PC-9 (cell line): ENCODE measurements at regions not wholly inside any gene's neighbourhood (a gene's known extent, or its start where the extent isn't known, plus 50 kb on each side); places are given as distances from the start of the nearest gene placed in this dataset.
"Not testable (repeated sequence)": the region's sequence is repeated elsewhere in the genome, so short reads cannot be mapped to it uniquely, and the experiment has no call there.

Experiments
- BruUV-seq: library from RNA; stranded (reverse); fragments of 400-500 nt; replicated peaks from 2 replicates; lab custom pipeline; 2021; lab: Mats Ljungman, UMichigan
- CTCF ChIA-PET: fragments of 300-600 bp; sonication (Branson Sonifier 250); formaldehyde crosslinking; loops from one replicate; lab custom pipeline; 2022; ENCODE audit warnings: antibody characterized with exemption; lab: Charles Lee
- POLR2A ChIA-PET: fragments of 300-600 bp; sonication (Branson Sonifier 250); formaldehyde crosslinking; loops from one replicate; lab custom pipeline; 2022; ENCODE audit warnings: antibody characterized with exemption; ENCODE audit not compliant: unreplicated experiment; lab: Charles Lee
- DNase-seq, 2 experiments: peaks; one replicate each; pipeline versions ENCODE4 v3.0.0 to v3.0.0-alpha.2; 2015 to 2022; ENCODE audit warnings: mixed read lengths in 1 of 2
- H2AFZ ChIP-seq: fragments of 200-600 bp; sonication (generic); 2 replicates; pipeline ENCODE4 v1.8.1; 2017; ENCODE audit warnings: antibody characterized with exemption
- H3F3A ChIP-seq: fragments of 200-600 bp; sonication (generic); 2 replicates; pipeline ENCODE4 v1.8.1; 2017; ENCODE audit warnings: antibody characterized with exemption, mild to moderate bottlenecking, low read depth; ENCODE audit not compliant: insufficient read depth
- H3K27ac ChIP-seq: fragments of 200-600 bp; sonication (generic); 2 replicates; pipeline ENCODE4 v1.6.1; 2016; ENCODE audit warnings: mixed run types
- H3K27me3 ChIP-seq: fragments of 200-600 bp; sonication (generic); 2 replicates; pipeline ENCODE4 v1.6.1; 2016; ENCODE audit warnings: low read depth, mixed run types; ENCODE audit not compliant: insufficient read depth
- H3K36me3 ChIP-seq: fragments of 200-600 bp; sonication (generic); 2 replicates; pipeline ENCODE4 v1.6.1; 2016; ENCODE audit warnings: low read depth, mixed run types
- H3K4me1 ChIP-seq: fragments of 200-600 bp; sonication (generic); replicated peaks from 2 replicates; pipeline ENCODE4 v1.6.1; 2016; ENCODE audit warnings: mixed run types; ENCODE audit not compliant: insufficient read depth
- H3K4me2 ChIP-seq: fragments of 200-600 bp; sonication (generic); 2 replicates; pipeline ENCODE4 v1.6.1; 2017; ENCODE audit warnings: mixed run types
- H3K4me3 ChIP-seq: fragments of 200-600 bp; sonication (generic); 2 replicates; pipeline ENCODE4 v1.6.1; 2016; ENCODE audit warnings: mixed run types
- H3K79me2 ChIP-seq: fragments of 200-600 bp; sonication (generic); 2 replicates; pipeline ENCODE4 v1.6.1; 2017; ENCODE audit warnings: low read depth, mixed run types
- H3K9me2 ChIP-seq: fragments of 200-600 bp; sonication (generic); 2 replicates; pipeline ENCODE4 v1.8.1; 2017; ENCODE audit warnings: mild to moderate bottlenecking; ENCODE audit not compliant: insufficient read depth
- H3K9me3 ChIP-seq: fragments of 200-600 bp; sonication (generic); 2 replicates; pipeline ENCODE4 v1.8.1; 2016; ENCODE audit warnings: low read depth; ENCODE audit not compliant: insufficient read depth
- H4K20me1 ChIP-seq: fragments of 200-600 bp; sonication (generic); 2 replicates; pipeline ENCODE4 v1.8.1; 2017; ENCODE audit not compliant: insufficient read depth
- CTCF ChIP-seq: fragments of 200-600 bp; sonication (generic); conservative IDR thresholded peaks from 2 replicates; pipeline ENCODE4 v1.6.1; 2017; ENCODE audit warnings: mixed run types, antibody characterized with exemption, mild to moderate bottlenecking, moderate library complexity
- EZH2 ChIP-seq: fragments of 200-600 bp; sonication (generic); IDR thresholded peaks from 2 replicates; pipeline ENCODE4 v1.8.0; 2017; ENCODE audit warnings: antibody characterized with exemption, low read depth
- intact Hi-C: fragments of 100-400 bp; cut with micrococcal nuclease; formaldehyde crosslinking; loops from one replicate; pipeline ENCODE4 v1.10.0; 2022; ENCODE audit not compliant: unreplicated experiment

- H3K36me3 ChIP-seq: no peaks in the 10 kb centered on the region
- H2AFZ ChIP-seq: no peak overlapping the region
- no peaks in the 10 kb centered on the region for H3F3A ChIP-seq
- no peaks in the 10 kb centered on the region for H3K9me2 ChIP-seq
- no peaks in the 10 kb centered on the region for H3K4me1 ChIP-seq
- BruUV-seq: no TSS peak
- H3K27ac ChIP-seq: no peak overlapping the region
- no peak for DNase-seq
- POLR2A ChIA-PET: no interaction called here
- CTCF ChIA-PET: no interaction called here
- no peaks in the 10 kb centered on the region for H3K27me3 ChIP-seq
- TF ChIP-seq EZH2: no peak
- no peak for TF ChIP-seq CTCF
- no peak overlapping the region for H3K4me3 ChIP-seq
- H4K20me1 ChIP-seq: no peaks in the 10 kb centered on the region
- no peaks in the 10 kb centered on the region for H3K79me2 ChIP-seq
- no peak overlapping the region for H3K4me2 ChIP-seq
- no peaks in the 10 kb centered on the region for H3K9me3 ChIP-seq
- intact Hi-C loops: no loop called here
These were observed 1909.5 kb upstream of the CDH9 start for GRCh38 chr5:28947865-28948264.

- Histone ChIP-seq H2AFZ (no peak overlapping the region), H3K9me3 (no peaks in the 10 kb centered on the region), H3K27ac (no peak overlapping the region), H3K27me3 (no peaks in the 10 kb centered on the region), H3F3A (no peaks in the 10 kb centered on the region), H3K4me1 (no peaks in the 10 kb centered on the region), H4K20me1 (no peaks in the 10 kb centered on the region), H3K79me2 (no peaks in the 10 kb centered on the region), H3K36me3 (no peaks in the 10 kb centered on the region), H3K9me2 (no peaks in the 10 kb centered on the region), H3K4me3 (no peak overlapping the region), H3K4me2 (no peak overlapping the region)
- no peak for DNase-seq
- intact Hi-C loops: no loop called here
- CTCF ChIA-PET: no interaction called here
- POLR2A ChIA-PET: no interaction called here
- TF ChIP-seq EZH2 (no peak), CTCF (no peak)
- no TSS peak for BruUV-seq
These were observed 1907.5 kb upstream of the CDH9 start for GRCh38 chr5:28945859-28946258.

GRCh38 chr5:28929366-28929765 lies 1891.0 kb upstream of the CDH9 start:
- H3K36me3 ChIP-seq, POLR2A ChIA-PET: not testable (repeated sequence)

GRCh38 chr5:28928327-28928790 lies 1890.0 kb upstream of the CDH9 start:
- H3K36me3 ChIP-seq, H3K4me3 ChIP-seq, H3K79me2 ChIP-seq, H3K27me3 ChIP-seq, H3K4me1 ChIP-seq, H3K4me2 ChIP-seq, H3K9me2 ChIP-seq, BruUV-seq, H3K9me3 ChIP-seq, H4K20me1 ChIP-seq, H2AFZ ChIP-seq, POLR2A ChIA-PET, intact Hi-C loops, CTCF ChIA-PET, DNase-seq, H3F3A ChIP-seq, H3K27ac ChIP-seq: not testable (repeated sequence)

More at GRCh38 chr5:28929366-28929765, 1891.0 kb upstream of the CDH9 start:
- H4K20me1 ChIP-seq, BruUV-seq, H3K9me2 ChIP-seq, H3K4me1 ChIP-seq, H3K79me2 ChIP-seq, H3F3A ChIP-seq, H3K9me3 ChIP-seq, H3K27ac ChIP-seq, H2AFZ ChIP-seq, DNase-seq, intact Hi-C loops, H3K4me2 ChIP-seq, H3K4me3 ChIP-seq, CTCF ChIA-PET, H3K27me3 ChIP-seq: not testable (repeated sequence)
